Osteoblast (primary cell): ENCODE measurements at regions not wholly inside any gene's neighbourhood (a gene's known extent, or its start where the extent isn't known, plus 50 kb on each side); places are given as distances from the start of the nearest gene placed in this dataset.

Experiments used
- DNase-seq: peaks from one replicate; pipeline ENCODE4 v3.0.0; 2011; ENCODE audit warnings: low spot score, mixed read lengths; ENCODE audit not compliant: insufficient read length; ENCODE audit errors: missing footprints
- H2AFZ ChIP-seq: 2 replicates; pipeline ENCODE4 v1.6.0; 2011; ENCODE audit warnings: mild to moderate bottlenecking, low read length
- H3K27ac ChIP-seq: 2 replicates; pipeline ENCODE4 v1.5.1; 2011; ENCODE audit warnings: mild to moderate bottlenecking, low read depth, low read length, moderate library complexity
- H3K27me3 ChIP-seq: 2 replicates; pipeline ENCODE4 v1.6.0; 2012; ENCODE audit warnings: mild to moderate bottlenecking, control low read depth, inconsistent platforms, low read length, moderate library complexity; ENCODE audit not compliant: insufficient read depth
- H3K36me3 ChIP-seq: 2 replicates; pipeline ENCODE4 v1.5.1; 2011; ENCODE audit warnings: mild to moderate bottlenecking, low read length, control low read depth, moderate library complexity; ENCODE audit not compliant: insufficient read depth
- H3K4me1 ChIP-seq: 2 replicates; pipeline ENCODE4 v1.5.1; 2011; ENCODE audit warnings: mild to moderate bottlenecking, low read length, control low read depth, moderate library complexity; ENCODE audit not compliant: insufficient read depth
- H3K4me2 ChIP-seq: 2 replicates; pipeline ENCODE4 v1.6.0; 2011; ENCODE audit warnings: mild to moderate bottlenecking, low read length; ENCODE audit not compliant: insufficient read depth
- H3K4me3 ChIP-seq: fragments of 200-600 bp; sonication (generic); 3 replicates; pipeline ENCODE4 v1.5.1; 2012; ENCODE audit warnings: mild to moderate bottlenecking, low read length, inconsistent platforms; ENCODE audit not compliant: insufficient read depth
- H3K79me2 ChIP-seq: 2 replicates; pipeline ENCODE4 v1.6.0; 2012; ENCODE audit warnings: mild to moderate bottlenecking, low read length, control low read depth, inconsistent platforms; ENCODE audit not compliant: insufficient read depth
- H3K9me3 ChIP-seq: 2 replicates; pipeline ENCODE4 v1.5.1; 2011; ENCODE audit warnings: low read depth, low read length, control low read depth
- H4K20me1 ChIP-seq: 2 replicates; pipeline ENCODE4 v1.6.0; 2012; ENCODE audit warnings: mild to moderate bottlenecking, low read length, control low read depth; ENCODE audit not compliant: insufficient read depth
- TF ChIP-seq, protein P1 (sequence below): IDR thresholded peaks from 2 replicates; pipeline ENCODE4 v1.5.1; 2011; ENCODE audit warnings: mild to moderate bottlenecking, low read depth, low read length, moderate library complexity; ENCODE audit errors: extremely low read depth

DNA sequence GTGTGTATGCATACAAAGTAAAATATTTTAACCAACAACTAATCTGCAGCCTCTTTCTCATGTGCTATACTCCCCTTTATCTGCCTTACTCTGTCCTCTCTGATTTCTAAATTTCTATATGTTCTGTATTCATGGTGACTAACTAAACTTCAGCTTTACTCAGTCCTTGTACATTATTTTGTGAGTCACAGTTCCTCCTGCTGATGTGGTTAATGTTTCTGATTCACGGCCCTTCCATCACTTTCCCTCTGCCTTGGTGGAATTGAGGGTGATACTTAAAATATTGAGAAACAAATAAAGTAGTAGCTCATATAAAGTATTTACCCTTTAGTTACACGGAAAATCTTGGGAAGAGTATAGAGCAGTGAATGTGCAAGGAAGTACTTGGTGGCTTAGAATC, 899.1 kb upstream of the ZWINT start:
- Histone ChIP-seq H3K4me2 (no peak overlapping the region), H3K27ac (no peak overlapping the region), H3K9me3 (no peaks in the 10 kb centered on the region), H2AFZ (no peak overlapping the region), H3K36me3 (no peaks in the 10 kb centered on the region), H3K4me3 (no peak overlapping the region), H3K27me3 (no peaks in the 10 kb centered on the region), H4K20me1 (no peaks in the 10 kb centered on the region), H3K4me1 (no peaks in the 10 kb centered on the region), H3K79me2 (no peaks in the 10 kb centered on the region)
- DNase-seq, result no peak
- TF ChIP-seq, protein P1, sequence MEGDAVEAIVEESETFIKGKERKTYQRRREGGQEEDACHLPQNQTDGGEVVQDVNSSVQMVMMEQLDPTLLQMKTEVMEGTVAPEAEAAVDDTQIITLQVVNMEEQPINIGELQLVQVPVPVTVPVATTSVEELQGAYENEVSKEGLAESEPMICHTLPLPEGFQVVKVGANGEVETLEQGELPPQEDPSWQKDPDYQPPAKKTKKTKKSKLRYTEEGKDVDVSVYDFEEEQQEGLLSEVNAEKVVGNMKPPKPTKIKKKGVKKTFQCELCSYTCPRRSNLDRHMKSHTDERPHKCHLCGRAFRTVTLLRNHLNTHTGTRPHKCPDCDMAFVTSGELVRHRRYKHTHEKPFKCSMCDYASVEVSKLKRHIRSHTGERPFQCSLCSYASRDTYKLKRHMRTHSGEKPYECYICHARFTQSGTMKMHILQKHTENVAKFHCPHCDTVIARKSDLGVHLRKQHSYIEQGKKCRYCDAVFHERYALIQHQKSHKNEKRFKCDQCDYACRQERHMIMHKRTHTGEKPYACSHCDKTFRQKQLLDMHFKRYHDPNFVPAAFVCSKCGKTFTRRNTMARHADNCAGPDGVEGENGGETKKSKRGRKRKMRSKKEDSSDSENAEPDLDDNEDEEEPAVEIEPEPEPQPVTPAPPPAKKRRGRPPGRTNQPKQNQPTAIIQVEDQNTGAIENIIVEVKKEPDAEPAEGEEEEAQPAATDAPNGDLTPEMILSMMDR, result no peak

DNA sequence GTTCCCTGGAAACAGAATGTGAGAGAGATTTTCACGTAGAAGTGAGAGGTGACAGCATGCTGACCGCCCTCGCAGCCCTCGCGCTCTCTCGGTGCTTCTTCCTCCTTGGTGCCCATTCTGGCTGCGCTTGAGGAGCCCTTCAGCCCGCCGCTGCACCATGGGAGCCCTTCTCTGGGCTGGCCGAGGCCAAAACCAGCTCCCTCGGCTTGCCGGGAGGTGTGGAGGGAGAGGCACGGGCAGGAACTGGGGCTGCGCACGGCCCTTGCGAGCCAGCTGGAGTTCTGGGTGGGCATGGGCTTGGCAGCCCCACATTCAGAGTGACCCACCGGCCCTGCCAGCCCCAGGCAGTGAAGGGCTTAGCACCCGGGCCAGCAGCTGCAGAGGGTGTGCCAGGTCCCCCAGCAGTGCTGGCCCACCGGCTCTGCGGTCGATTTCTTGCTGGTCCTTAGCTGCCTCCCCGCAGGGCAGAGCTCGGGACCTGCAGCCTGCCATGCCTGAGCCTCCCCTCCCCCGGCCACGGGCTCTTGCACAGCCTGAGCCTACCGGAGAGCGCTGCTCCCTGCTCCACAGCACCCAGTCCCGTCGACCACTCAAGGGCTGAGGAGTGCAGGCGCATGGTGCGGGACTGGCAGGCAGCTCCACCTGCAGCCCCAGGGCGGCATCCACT, 888.7 kb upstream of the ZWINT start:
- TF ChIP-seq, protein P1, result no peak
- no peak overlapping the region for H3K27ac ChIP-seq

DNA sequence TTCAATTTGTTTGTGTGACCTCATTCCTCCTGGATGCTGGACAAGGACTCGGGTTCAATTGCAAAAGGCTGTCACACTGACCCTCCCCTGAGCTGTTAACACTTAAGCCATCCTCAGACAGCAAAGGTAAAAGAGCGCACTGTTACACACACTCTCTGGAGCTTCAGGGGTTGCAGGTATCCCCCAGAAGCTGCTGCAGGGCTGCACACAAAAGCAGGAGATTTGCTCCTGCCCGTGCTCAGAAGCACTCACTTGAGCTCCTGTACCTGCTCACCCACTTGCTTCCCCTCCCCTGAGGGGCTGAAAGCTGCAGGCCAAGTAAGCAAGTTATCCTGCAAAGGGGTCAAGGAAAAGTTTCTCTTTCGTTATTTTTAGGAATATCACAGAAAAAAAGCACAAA, 886.2 kb upstream of the ZWINT start:
- Histone ChIP-seq H3K4me2 (no peak overlapping the region), H3K4me3 (no peak overlapping the region), H2AFZ (no peak overlapping the region), H4K20me1 (no peaks in the 10 kb centered on the region), H3K27ac (no peak overlapping the region), H3K36me3 (no peaks in the 10 kb centered on the region), H3K4me1 (no peaks in the 10 kb centered on the region), H3K79me2 (no peaks in the 10 kb centered on the region), H3K27me3 (no peaks in the 10 kb centered on the region), H3K9me3 (no peaks in the 10 kb centered on the region)
- no peak for DNase-seq
- TF ChIP-seq, protein P1, result no peak

More for the DNA sequence above, 888.7 kb upstream of the ZWINT start:
- no peaks in the 10 kb centered on the region for H3K4me1 ChIP-seq
- DNase-seq, result no peak
- H3K4me2 ChIP-seq, result no peak overlapping the region
- H3K27me3 ChIP-seq, result no peaks in the 10 kb centered on the region
- no peaks in the 10 kb centered on the region for H3K36me3 ChIP-seq
- H2AFZ ChIP-seq, result no peak overlapping the region
- no peaks in the 10 kb centered on the region for H3K9me3 ChIP-seq
- H3K4me3 ChIP-seq, result no peak overlapping the region
- no peaks in the 10 kb centered on the region for H3K79me2 ChIP-seq
- no peaks in the 10 kb centered on the region for H4K20me1 ChIP-seq

DNA sequence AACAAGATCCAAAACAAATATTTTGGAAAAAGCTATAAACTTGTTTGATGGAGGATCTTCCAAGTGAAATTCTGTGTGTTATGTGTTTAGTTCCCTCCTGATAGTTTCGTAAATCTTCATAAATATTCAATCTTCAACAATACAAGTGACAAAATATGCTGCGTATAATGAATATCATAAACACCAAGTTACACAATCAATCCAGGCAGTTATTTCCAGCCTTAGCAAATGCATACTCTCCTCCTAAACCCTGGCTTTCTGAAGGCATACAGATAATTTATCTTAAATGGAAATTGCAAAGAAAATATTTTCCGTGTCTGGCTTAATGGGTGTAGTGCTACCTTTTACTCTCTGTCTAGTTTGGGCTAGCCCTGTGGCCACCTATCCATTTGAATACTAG, 864.9 kb upstream of the ZWINT start:
- H3K9me3 ChIP-seq, result peaks cover 4% of the 10 kb centered on the region
- no peak overlapping the region for H2AFZ ChIP-seq
- TF ChIP-seq, protein P1, result no peak
- H3K4me1 ChIP-seq, result no peaks in the 10 kb centered on the region
- no peak overlapping the region for H3K4me3 ChIP-seq
- H3K27ac ChIP-seq, result no peak overlapping the region
- no peaks in the 10 kb centered on the region for H4K20me1 ChIP-seq
- no peak overlapping the region for H3K4me2 ChIP-seq
- H3K27me3 ChIP-seq, result no peaks in the 10 kb centered on the region
- no peaks in the 10 kb centered on the region for H3K36me3 ChIP-seq
- no peak for DNase-seq
- H3K79me2 ChIP-seq, result no peaks in the 10 kb centered on the region
